HG02798 (cell line): ENCODE measurements at regions not wholly inside any gene's neighbourhood (a gene's known extent, or its start where the extent isn't known, plus 50 kb on each side); places are given as distances from the start of the nearest gene placed in this dataset.
"Not testable (repeated sequence)": the region's sequence is repeated elsewhere in the genome, so short reads cannot be mapped to it uniquely, and the experiment has no call there.

Source experiments
- ATAC-seq: cut with Tn5 transposase; IDR thresholded peaks from one replicate; pipeline ENCODE4 v1.9.1; 2021; ENCODE audit warnings: mild to moderate bottlenecking; ENCODE audit not compliant: unreplicated experiment, poor library complexity

DNA sequence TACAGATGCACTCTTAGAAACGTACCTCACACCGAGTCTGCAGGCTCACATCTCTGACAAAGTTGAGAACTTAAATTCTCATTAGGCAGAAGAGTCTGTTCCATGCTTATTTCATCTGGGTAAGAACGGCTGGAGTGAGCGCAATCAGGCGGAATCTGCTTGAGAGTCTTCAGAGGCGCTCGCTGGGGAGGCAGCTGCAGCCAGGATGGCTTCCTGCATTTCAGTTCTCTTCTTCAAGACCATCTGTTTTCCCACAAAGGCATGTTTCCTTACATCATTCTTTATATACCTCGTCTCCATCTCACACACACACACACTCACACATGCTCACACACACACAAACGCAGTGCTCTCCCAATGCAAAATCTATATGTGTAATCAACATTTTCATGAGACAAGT is 497.1 kb downstream of the AJAP1 start:
- no peak for ATAC-seq

DNA sequence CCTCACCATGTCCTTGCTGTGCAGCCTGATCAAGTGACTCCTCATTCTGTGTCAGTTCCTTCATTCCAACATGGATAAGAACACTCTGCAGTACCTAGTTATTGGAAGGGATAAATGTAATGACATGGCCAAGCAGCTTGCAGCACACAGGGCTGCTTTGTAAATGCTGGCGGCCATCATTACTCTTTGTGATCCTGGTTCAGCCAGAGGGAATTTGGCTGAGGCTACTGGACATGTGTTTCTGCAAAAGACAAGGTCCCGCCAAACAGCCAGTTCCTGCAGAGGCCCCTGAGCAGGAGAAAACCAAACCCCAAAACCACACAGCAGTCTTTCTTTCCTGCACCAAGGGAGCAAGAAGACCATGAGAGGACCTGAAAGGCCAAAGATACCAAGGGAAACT is 495.8 kb downstream of the AJAP1 start:
- no peak for ATAC-seq

DNA sequence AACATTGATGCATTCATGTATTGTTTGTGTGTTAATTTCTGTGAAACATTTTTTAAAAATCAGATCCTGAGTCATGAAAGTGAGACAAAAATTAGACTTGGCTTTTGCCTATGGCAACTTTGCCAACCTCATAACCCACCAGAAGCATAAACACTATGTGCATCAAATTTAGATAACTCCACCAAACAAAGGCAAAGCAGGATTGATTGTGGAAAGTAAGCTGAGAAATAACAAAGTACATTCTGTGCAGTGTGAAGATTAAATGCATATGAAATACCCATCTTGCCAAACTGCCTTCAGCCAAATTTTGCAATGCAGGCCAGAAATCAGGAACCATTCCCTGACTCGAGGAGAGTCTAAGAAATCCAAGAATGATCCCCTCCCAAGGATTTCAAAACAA is 493.4 kb downstream of the AJAP1 start:
- ATAC-seq = no peak

DNA sequence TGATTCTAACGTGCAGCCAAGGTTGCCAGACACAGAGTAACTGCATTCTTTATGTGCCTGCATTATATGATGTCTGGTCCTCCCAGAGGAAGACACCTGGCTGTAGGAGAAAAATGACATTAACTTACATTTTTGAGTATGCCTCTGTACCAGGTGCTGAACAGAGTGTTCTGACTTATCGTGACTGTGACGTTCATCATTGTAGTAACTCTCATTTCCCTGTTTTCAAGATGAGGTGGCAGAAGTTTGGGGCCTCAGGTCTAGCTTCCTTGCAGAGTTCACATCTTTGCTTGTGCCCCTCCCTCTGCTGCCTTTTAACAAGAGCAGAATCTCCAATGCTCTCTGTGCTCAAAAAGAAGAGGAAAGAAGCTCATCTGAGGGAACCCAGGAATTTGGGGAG is 488.0 kb downstream of the AJAP1 start:
- ATAC-seq = no peak

DNA sequence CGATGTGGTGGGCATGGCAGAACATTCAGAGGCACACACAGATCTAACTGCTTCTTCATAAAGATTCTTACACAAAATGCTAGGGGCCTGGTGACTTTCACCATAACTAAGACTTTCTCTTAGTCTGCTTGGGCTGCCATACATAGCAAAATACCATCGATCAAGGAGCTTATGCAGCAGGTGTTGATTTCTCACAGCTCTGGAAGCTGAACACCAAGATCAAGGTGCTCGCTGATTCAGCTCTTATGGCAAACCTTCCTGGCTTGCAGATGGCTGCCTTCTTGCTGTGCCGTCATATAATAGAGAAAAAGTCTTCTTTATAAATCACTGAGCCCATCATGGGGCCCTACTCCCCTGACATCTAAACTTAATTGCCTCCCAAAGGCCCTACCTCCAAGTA is 487.3 kb downstream of the AJAP1 start:
- ATAC-seq = no peak

DNA sequence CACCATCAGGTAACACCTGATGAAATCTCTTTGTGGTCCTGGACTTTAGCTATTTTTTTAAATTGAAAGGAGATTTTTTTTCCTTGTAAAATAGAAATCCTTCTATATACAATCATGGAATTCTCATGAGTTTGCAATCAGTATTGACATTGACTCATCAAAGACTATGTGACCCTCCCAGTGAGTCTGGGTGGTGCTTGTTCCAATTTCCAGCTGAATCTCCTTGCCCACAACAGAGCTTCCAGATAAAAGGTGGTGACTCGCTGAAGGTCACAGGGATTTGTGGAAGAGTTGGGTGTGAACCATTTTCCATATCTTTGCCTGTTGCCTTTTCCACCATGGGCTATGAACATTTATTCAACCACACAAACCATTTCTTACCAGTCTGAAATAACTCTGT is 486.6 kb downstream of the AJAP1 start:
- no peak for ATAC-seq

DNA sequence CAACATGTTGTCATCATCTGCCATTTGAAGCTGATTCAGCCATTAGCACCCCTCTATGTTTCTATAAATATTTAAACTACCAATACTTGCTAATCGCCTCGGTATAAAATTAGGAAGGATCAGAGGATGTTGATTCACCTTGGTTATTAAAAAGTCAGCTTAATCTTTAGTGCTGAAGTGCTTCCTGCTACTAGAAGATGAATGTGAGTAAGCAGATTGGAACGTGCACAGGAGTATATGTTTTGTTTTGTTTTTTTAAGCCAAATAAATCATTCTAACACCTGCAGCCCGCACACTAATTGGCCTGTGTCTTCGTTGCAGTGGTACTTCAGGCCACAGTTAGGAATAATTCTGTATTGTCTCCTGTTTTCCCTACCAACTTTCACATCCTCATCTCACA is 485.7 kb downstream of the AJAP1 start:
- no peak for ATAC-seq

DNA sequence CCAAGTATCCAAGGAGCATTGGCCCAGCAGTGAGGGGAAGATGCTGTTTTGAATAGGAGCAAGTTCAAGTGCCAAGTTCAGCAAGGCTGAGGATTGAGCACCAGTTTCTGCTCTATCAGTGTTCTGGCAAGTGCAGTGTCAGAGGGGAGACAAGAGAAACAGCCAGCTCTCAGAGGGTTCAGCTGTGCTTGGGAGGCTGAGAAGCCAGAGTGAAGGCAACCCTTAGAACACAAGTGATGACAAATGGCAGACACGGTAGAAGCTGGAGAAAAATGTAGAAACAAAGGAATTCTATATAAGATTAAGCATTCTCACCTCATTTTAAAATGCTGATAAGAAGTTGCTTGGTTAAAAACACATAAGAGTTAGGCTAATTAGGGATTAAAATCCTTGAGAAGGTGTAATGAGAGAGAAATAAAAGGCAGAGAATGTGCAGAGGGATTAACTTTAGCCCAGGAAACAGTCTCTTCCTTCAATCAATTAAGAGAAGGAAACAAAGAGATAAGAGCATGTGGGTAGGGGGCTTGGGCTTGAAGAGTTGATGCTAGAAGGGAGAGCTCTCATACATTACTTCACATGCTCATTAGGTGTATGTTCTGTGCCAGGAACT is 475.4 kb downstream of the AJAP1 start:
- ATAC-seq = no peak

DNA sequence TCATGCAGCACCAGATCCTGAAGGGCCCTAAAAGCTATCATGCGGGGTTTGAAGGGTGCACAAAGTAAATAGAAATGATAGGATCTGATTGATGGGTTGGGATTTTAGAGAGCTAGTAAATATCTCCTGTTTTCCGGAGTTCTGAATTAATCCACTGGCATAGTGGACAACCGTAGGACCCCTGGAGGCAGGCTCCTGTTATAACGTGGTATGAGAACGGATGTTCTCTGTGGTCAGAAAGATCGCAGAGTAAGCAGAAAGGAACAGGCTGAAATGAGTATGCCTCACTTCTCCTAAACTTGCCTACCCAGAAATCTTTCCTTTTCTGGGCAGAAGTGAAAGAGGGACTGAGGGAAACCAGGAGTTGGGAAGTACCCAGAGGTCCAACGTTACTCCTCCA is 470.8 kb downstream of the AJAP1 start:
- no peak for ATAC-seq

DNA sequence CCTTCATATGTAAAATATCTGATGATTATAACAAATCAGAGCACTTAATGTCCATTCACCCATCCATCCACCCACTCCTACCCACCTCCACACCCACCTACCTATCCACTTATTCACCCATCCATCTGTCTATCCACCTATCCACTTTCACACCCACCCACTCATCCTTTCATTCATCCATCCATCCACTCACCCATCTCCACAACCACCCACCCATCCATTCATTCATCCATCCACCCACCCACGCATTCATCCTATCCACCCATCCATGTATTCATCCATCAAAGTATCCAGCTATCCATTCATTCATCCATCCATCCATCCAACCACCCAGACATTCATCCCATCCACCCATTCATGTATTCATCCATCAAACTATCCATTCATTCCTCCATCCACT is 466.1 kb downstream of the AJAP1 start:
- no peak for ATAC-seq

DNA sequence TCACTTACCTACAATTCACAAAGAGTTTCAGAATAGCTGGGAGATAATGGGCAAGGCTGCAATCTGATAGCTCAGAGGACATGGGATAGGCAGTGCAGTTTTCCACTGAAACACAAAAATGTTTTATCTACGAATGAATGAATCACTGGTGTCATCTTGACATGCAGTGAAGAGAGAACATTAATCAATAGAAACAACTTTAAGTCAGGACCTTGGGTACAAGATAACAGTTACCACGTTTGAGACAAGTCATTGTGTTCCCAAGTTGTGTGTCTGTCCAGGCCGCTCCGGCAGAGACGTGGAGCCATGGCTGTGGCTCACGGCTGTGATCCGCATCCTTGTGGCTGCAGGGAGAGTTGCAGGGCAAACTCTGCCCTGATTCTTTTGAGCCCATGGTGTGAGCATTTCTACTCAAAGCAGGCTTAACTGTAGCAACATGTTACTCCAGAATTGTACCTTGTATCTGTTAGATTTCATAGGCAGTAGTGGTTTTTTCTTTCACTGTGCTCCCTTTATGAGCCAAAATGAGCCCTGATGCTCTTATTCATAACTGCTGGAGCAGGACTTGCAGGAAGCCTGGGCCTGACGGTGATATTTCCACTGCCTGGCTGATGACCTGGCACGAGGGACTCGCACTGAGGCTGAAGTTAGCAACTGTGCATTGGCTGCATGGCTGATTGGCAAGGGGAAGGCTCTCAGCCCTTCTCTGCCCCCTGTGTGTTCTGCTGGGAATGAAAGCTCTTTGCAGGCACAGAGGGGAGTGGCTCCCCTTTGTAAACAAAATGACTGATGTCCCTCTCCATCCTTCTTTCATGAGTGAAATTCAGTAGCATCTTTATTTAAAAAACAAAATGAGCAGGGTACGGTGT is 465.2 kb downstream of the AJAP1 start:
- ATAC-seq = no peak

DNA sequence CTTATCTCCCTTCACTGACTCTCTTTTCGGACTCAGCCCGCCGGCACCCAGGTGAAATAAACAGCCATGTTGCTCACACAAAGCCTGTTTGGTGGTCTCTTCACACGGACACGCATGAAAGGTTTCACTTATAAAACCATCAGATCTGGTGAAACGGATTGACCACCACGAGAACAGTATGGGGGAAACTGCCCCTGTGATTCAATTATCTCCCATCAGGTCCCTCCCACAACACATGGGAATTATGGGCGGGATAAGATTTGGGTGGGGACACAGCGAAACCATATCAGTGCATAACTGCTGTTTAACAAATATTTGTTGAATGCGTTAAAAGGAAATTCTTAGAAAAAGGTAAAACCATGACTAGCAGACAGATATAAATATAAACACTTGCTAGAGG is 464.4 kb downstream of the AJAP1 start:
- not testable (repeated sequence) for ATAC-seq

DNA sequence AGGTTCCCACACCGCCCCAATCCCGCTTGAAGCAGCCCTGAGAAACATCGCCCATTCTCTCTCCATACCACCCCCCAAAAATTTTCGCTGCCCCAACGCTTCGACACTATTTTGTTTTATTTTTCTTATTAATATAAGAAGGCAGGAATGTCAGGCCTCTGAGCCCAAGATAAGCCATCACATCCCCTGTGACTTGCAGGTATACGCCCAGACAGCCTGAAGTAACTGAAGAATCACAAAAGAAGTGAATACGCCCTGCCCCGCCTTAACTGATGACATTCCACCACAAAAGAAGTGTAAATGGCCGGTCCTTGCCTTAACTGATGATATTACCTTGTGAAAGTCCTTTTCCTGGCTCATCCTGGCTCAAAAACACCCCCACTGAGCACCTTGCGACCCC is 463.9 kb downstream of the AJAP1 start:
- not testable (repeated sequence) for ATAC-seq

DNA sequence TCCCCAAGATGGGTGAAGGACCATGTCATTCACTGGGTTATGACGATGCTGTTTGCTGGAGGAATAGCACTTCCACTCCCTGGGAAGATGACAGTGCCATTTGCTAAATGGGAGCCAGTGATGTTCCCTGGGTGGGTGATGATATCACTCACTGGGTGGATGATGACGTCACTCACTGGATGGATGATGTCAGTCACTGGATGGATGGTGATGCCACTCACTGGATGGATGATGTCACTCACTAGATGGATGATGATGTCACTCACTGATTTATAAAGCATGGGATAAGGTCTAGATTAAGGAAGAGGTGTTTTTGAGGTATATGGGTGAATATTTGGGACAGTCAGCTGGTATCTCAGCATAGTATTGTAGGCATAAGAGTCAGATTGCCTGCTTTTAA is 457.2 kb downstream of the AJAP1 start:
- ATAC-seq = no peak

DNA sequence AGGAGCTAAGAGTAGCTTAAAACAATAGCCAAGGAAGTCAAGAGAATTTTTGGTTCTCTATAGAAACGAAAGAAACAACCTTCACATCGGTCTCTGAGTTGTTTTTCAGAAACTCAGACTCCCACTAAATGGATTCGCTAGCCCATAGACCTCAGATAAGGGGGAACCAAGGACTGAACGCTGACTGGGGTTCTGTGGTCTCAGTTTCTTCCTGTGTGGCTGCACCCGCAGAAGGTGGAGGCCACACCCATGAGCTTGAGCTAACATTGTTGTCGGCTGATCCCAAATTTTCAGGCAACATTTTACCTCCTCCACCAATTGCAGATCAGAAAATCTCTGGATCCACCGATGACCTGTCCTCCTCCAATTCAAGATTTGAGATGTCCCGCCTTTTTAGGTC is 456.1 kb downstream of the AJAP1 start:
- ATAC-seq = no peak

DNA sequence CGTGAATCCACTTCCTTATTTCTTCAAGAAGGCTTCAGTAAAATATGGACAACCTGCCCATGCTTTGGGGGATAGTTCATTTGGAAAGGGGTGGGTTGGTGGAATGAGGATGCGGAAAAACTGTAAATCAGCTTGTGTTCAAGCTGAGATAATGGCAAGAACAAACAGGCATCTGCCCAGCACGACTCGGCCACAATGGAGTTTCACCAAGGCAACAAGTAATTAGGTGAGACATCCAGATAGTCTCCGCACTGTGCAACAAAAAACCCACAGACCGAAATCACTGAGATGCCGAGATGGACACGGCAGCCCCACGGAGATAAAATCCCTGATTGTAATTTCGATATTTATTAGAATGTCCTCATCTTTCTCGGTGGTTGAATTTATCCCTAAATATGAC is 455.2 kb downstream of the AJAP1 start:
- ATAC-seq = no peak

DNA sequence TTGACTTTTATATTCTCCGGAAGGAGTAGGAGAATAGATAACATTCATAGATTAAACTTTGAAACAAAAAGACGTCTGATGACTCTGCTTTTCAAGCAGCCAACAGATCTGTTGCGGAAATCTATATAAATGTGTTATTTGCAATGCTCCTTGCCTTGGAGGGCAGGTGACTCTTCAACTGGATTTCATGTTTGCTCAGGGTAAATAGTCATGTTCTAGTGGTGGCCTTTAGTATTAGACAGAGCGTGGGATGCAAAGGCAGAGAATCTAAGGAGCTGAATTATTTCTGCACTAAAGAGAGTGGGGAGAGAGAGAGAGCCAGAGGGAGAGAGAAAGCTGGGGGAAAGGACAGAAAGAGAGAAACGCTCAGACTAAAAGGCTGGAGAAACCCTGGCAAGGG is 454.3 kb downstream of the AJAP1 start:
- ATAC-seq = no peak

DNA sequence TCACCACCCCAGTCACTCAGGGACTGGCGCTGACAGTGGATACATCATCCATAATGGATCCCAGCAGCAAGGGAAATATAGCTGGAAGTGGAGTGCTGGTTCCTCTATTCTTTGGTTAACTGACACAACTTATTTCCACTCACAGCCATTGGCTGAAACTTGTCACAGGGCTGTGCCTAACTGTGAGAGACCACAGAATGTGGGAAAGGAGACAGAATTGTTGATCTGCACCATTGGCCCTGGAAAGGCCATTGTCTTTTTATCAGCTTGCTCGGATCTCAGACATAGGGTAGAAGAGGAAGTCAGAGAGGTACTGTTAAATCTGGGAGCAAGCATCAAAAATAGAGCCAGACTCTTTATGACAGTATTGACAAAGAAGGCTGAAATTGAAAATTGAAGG is 451.3 kb downstream of the AJAP1 start:
- no peak for ATAC-seq

DNA sequence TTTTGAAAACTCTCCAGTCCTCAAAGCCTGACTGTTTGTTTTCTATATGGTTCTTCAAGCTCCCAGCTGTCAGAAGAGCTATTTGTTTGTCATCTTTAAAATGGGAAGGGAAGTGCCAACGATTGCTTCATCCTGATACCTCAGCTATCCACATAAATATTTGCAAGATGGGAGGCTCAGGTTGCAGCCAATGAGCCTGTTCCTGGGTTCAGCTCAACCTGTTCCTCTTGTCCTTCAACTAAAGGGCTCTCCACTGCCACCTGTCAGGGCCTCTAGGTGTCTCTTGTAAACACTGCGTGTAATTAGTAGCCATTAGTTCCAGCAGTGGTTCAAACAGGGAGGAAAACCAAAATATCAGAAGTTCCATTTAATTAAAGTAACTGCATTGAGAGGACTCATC is 445.1 kb downstream of the AJAP1 start:
- no peak for ATAC-seq

DNA sequence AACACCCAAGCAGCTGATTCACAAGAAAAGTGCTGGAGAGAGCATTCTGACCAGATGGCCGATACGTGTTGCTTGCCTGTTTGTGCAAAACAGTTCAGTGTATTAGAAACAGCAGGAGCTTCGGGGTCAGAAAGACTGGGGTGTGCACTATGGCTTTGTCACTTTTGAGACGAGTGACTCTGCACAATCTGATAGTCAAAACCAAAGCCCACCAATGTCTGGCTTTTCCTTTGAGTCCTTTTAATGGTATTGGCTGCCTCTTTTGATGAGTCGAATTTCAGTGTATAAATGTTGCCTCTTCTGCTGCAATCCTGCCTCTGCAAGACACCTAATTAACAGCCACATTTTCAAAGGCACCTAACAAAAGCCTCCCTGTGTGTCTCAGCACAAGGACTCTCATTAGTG is 444.6 kb downstream of the AJAP1 start:
- no peak for ATAC-seq

DNA sequence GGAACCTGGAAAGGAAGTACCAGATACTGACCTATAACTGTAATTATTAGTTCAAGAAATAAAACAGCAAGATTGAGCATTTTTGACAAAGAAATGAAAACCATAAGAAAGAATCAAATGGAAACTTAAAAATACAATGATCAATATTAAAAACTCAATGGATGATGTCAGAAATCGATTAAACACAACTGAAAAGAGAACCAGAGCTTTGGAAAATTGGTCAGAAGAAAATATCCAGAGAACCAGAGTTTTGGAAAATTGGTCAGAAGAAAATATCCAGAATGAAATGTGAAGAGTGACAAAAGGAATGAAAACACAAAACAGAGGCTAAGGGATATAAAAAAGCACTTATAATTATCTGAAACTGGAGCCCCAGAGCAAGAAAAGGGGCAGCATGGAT is 438.6 kb downstream of the AJAP1 start:
- no peak for ATAC-seq

DNA sequence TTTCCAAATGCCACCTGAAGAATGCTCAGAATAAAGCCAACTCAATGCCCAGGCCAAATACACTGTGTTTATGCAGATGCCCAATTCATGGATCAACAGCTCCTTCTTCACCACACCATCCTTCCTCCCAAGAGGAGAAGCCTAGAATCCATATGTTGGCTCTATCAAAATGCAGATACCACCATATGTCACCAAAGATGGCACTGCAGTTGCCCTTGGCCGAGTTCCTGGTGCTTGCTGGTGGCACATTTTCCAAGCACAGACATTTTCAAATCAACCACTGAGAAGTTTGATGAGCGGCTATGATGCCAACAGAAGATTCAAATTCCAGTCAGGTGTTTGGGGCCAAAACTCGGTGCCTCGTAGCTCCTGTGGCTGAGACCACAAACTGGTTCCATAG is 430.3 kb downstream of the AJAP1 start:
- no peak for ATAC-seq
